Astrocyte (in vitro differentiated cells and primary cell): ENCODE measurements at regions not wholly inside any gene's neighbourhood (a gene's known extent, or its start where the extent isn't known, plus 50 kb on each side); places are given as distances from the start of the nearest gene placed in this dataset.

Experiments used
- EZH2 ChIP-seq: IDR thresholded peaks from 2 replicates; pipeline ENCODE4 v1.6.1; 2012; ENCODE audit warnings: mild to moderate bottlenecking, low read length, inconsistent platforms; ENCODE audit not compliant: insufficient read depth
- TF ChIP-seq, protein P1 (sequence below): IDR thresholded peaks from 2 replicates; pipeline ENCODE4 v1.5.1; 2011; ENCODE audit warnings: low read depth, mild to moderate bottlenecking, inconsistent platforms, low read length, moderate library complexity; ENCODE audit not compliant: insufficient read depth

GRCh38 chr10:11673346-11674280 lies 62.2 kb upstream of the USP6NL start:
- TF ChIP-seq, protein P1, sequence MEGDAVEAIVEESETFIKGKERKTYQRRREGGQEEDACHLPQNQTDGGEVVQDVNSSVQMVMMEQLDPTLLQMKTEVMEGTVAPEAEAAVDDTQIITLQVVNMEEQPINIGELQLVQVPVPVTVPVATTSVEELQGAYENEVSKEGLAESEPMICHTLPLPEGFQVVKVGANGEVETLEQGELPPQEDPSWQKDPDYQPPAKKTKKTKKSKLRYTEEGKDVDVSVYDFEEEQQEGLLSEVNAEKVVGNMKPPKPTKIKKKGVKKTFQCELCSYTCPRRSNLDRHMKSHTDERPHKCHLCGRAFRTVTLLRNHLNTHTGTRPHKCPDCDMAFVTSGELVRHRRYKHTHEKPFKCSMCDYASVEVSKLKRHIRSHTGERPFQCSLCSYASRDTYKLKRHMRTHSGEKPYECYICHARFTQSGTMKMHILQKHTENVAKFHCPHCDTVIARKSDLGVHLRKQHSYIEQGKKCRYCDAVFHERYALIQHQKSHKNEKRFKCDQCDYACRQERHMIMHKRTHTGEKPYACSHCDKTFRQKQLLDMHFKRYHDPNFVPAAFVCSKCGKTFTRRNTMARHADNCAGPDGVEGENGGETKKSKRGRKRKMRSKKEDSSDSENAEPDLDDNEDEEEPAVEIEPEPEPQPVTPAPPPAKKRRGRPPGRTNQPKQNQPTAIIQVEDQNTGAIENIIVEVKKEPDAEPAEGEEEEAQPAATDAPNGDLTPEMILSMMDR, result no peak
- TF ChIP-seq EZH2, result no peak
